GM21737 (cell line): ENCODE measurements at regions not wholly inside any gene's neighbourhood (a gene's known extent, or its start where the extent isn't known, plus 50 kb on each side); places are given as distances from the start of the nearest gene placed in this dataset.
A peak's percentile ranks its signal among the peaks of the same experiment; 100 is the strongest.

Experiments used
- ATAC-seq: cut with Tn5 transposase; IDR thresholded peaks from one replicate; pipeline ENCODE4 v1.9.1; 2021; ENCODE audit warnings: mild to moderate bottlenecking, moderate library complexity; ENCODE audit not compliant: unreplicated experiment

- no peak for ATAC-seq
Observed at GRCh38 chr7:32266932-32267475, 196.8 kb upstream of the PDE1C start.

GRCh38 chr7:32264702-32265284 is 194.6 kb upstream of the PDE1C start:
- ATAC-seq = no peak

- ATAC-seq = no peak
Observed at GRCh38 chr7:32263611-32264010, 193.4 kb upstream of the PDE1C start.

- no peak for ATAC-seq
Observed at GRCh38 chr7:32262315-32262714, 192.1 kb upstream of the PDE1C start.

GRCh38 chr7:32259931-32260596 is 189.9 kb upstream of the PDE1C start:
- peak; percentile 83 for ATAC-seq

- no peak for ATAC-seq
Observed at GRCh38 chr7:32258265-32258664, 188.1 kb upstream of the PDE1C start.

- no peak for ATAC-seq
Observed at GRCh38 chr7:32257621-32258020, 187.4 kb upstream of the PDE1C start.

GRCh38 chr7:32256811-32257210 is 186.6 kb upstream of the PDE1C start:
- ATAC-seq = no peak

- no peak for ATAC-seq
Observed at GRCh38 chr7:32256376-32256775, 186.2 kb upstream of the PDE1C start.

- ATAC-seq = no peak
Observed at GRCh38 chr7:32255036-32255435, 184.8 kb upstream of the PDE1C start.

- ATAC-seq = no peak
Observed at GRCh38 chr7:32253299-32253698, 183.1 kb upstream of the PDE1C start.

- no peak for ATAC-seq
Observed at GRCh38 chr7:32251659-32252058, 181.5 kb upstream of the PDE1C start.

- no peak for ATAC-seq
Observed at GRCh38 chr7:32250471-32251260, 180.5 kb upstream of the PDE1C start.

GRCh38 chr7:32250003-32250402 is 179.8 kb upstream of the PDE1C start:
- no peak for ATAC-seq

- no peak for ATAC-seq
Observed at GRCh38 chr7:32248522-32248921, 178.3 kb upstream of the PDE1C start.

- no peak for ATAC-seq
Observed at GRCh38 chr7:32244806-32245345, 174.7 kb upstream of the PDE1C start.

GRCh38 chr7:32243687-32244290 is 173.6 kb upstream of the PDE1C start:
- no peak for ATAC-seq

GRCh38 chr7:32242436-32242835 is 172.2 kb upstream of the PDE1C start:
- no peak for ATAC-seq

- no peak for ATAC-seq
Observed at GRCh38 chr7:32241636-32242035, 171.4 kb upstream of the PDE1C start.

GRCh38 chr7:32239764-32240163 is 169.6 kb upstream of the PDE1C start:
- ATAC-seq = no peak

GRCh38 chr7:32228601-32229000 is 158.4 kb upstream of the PDE1C start:
- no peak for ATAC-seq
